Tibial artery (tissue), 4 donors: ENCODE measurements at regions not wholly inside any gene's neighbourhood (a gene's known extent, or its start where the extent isn't known, plus 50 kb on each side); places are given as distances from the start of the nearest gene placed in this dataset.
"Not testable (repeated sequence)": the region's sequence is repeated elsewhere in the genome, so short reads cannot be mapped to it uniquely, and the experiment has no call there.

Experiments used
- DNase-seq, 2 donors: peaks; one replicate each; pipeline ENCODE4 v3.0.0-alpha.2; 2019
- H3K27ac ChIP-seq, 2 donors: fragments of 200-600 bp; sonication (generic) in 1 of 2; 1 replicate in 1 of 2; 2 replicates in 1 of 2; pipeline ENCODE4 v1.5.1; 2018 to 2019; ENCODE audit warnings: mild to moderate bottlenecking in 1 of 2
- H3K27me3 ChIP-seq, 2 donors: fragments of 200-600 bp; sonication (generic) in 1 of 2; one replicate each; pipeline versions ENCODE4 v1.5.1 to v1.6.0; 2016 to 2019
- H3K36me3 ChIP-seq, 3 donors: fragments of 200-600 bp; sonication (generic) in 2 of 3; one replicate each; pipeline ENCODE4 v1.5.1; 2016 to 2019; ENCODE audit warnings: mild to moderate bottlenecking in 2 of 3
- H3K4me1 ChIP-seq, 4 donors: fragments of 200-600 bp; sonication (generic) in 2 of 4; 1 replicate in 3 of 4; 2 replicates in 1 of 4; pipeline ENCODE4 v1.5.1; 2016 to 2019
- H3K4me3 ChIP-seq, 2 donors: fragments of 200-600 bp; sonication (generic) in 1 of 2; 1 replicate in 1 of 2; 2 replicates in 1 of 2; pipeline ENCODE4 v1.5.1; 2018 to 2019; ENCODE audit warnings: mild to moderate bottlenecking in 2 of 2
- H3K9me3 ChIP-seq, 3 donors: fragments of 200-600 bp; sonication (generic) in 1 of 3; one replicate each; pipeline ENCODE4 v1.5.1; 2016 to 2019
- intact Hi-C: fragments of 100-400 bp; cut with DNase I; formaldehyde crosslinking; loops from one replicate; pipeline ENCODE4 v1.15.0; 2023; ENCODE audit warnings: low total_unique reads
- TF ChIP-seq, protein P1 (sequence below), 2 experiments: fragments of 200-600 bp in 1 of 2; fragments of 450-650 bp in 1 of 2; IDR thresholded peaks; one replicate each; pipeline ENCODE4 v1.5.1; 2017 to 2019; ENCODE audit warnings: antibody characterized with exemption in 2 of 2, mild to moderate bottlenecking in 1 of 2, moderate library complexity in 1 of 2

- H3K4me1 ChIP-seq: peaks cover 0 to 9% (median 0%) of the 10 kb centered on the region in 4 donors
- H3K27ac ChIP-seq: no peak overlapping the region
- intact Hi-C loops: no loop called here
- H3K27me3 ChIP-seq: no peaks in the 10 kb centered on the region
- peaks cover 0 to 6% (median 3%) of the 10 kb centered on the region in 3 donors for H3K9me3 ChIP-seq
- TF ChIP-seq, protein P1, sequence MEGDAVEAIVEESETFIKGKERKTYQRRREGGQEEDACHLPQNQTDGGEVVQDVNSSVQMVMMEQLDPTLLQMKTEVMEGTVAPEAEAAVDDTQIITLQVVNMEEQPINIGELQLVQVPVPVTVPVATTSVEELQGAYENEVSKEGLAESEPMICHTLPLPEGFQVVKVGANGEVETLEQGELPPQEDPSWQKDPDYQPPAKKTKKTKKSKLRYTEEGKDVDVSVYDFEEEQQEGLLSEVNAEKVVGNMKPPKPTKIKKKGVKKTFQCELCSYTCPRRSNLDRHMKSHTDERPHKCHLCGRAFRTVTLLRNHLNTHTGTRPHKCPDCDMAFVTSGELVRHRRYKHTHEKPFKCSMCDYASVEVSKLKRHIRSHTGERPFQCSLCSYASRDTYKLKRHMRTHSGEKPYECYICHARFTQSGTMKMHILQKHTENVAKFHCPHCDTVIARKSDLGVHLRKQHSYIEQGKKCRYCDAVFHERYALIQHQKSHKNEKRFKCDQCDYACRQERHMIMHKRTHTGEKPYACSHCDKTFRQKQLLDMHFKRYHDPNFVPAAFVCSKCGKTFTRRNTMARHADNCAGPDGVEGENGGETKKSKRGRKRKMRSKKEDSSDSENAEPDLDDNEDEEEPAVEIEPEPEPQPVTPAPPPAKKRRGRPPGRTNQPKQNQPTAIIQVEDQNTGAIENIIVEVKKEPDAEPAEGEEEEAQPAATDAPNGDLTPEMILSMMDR (IDR thresholded peaks at IDR 0.05): no peak
- no peak overlapping the region for H3K4me3 ChIP-seq
- no peak for DNase-seq
- H3K36me3 ChIP-seq: no peaks in the 10 kb centered on the region
Measured at GRCh38 chr20:40630099-40630498, 58.9 kb downstream of the MAFB start.

GRCh38 chr20:40628877-40629276 lies 60.2 kb downstream of the MAFB start:
- Histone ChIP-seq H3K36me3 (no peaks in the 10 kb centered on the region), H3K27me3 (no peaks in the 10 kb centered on the region), H3K9me3 (peaks cover 0 to 6% (median 3%) of the 10 kb centered on the region in 3 donors), H3K4me1 (peaks cover 0 to 9% (median 0%) of the 10 kb centered on the region in 4 donors), H3K4me3 (no peak overlapping the region), H3K27ac (no peak overlapping the region)
- TF ChIP-seq, protein P1 (IDR thresholded peaks at IDR 0.05): no peak
- DNase-seq: no peak
- intact Hi-C loops: no loop called here

GRCh38 chr20:40619053-40619452 lies 70.0 kb downstream of the MAFB start:
- H3K9me3 ChIP-seq, H3K27ac ChIP-seq, H3K4me3 ChIP-seq, intact Hi-C loops, H3K4me1 ChIP-seq, DNase-seq, H3K36me3 ChIP-seq: not testable (repeated sequence)
- H3K27me3 ChIP-seq: peaks cover 0 to 15% of the 10 kb centered on the region in 2 donors

DNA sequence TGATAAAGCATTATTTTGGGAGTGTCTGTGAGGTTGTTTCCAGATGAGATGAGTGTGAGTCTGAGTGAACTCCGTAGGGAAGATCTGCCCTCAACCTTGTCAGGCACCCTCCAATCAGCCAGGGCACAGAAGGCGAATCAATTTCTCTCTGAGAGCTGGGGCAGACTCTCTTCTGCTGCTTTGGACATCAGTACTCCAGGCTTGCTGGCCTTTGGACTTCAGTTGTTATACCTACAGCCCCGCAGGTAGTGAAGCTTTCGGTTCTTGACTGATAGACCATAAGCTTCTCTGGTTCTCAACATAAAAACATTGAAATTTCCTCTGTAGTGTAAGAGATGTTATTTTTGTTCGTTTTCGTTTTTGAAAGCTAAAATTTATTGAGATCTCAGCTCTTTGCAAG lies 71.4 kb downstream of the MAFB start:
- H3K9me3 ChIP-seq: no peaks in the 10 kb centered on the region
- H3K36me3 ChIP-seq: no peaks in the 10 kb centered on the region
- peaks cover 0 to 15% of the 10 kb centered on the region in 2 donors for H3K27me3 ChIP-seq
- intact Hi-C loops: no loop called here
- no peaks in the 10 kb centered on the region for H3K4me1 ChIP-seq
- no peak overlapping the region for H3K4me3 ChIP-seq
- H3K27ac ChIP-seq: no peak overlapping the region
- DNase-seq: no peak
- TF ChIP-seq, protein P1 (IDR thresholded peaks at IDR 0.05): no peak

- no peak overlapping the region for H3K4me3 ChIP-seq
Measured at GRCh38 chr20:40612837-40613236, 76.2 kb downstream of the MAFB start.

DNA sequence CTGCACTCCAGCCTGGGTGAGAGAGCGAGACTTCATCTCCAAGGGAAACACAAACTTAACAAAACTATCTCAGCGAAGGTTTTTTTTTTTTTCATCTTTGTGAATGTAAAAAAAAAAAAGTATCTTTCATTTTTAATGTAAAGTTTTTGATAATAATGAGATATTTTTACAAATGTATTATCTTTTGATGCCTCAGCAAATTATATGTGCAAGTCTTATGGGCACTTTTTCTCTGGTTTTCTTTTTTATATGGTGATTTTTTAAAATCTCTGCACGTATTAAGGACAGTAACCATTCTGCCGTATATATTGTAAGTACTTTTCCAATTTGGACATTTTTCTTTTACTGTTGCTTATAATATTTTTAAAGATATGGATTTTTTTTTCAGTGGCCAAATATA lies 76.8 kb downstream of the MAFB start:
- Histone ChIP-seq H3K9me3 (no peaks in the 10 kb centered on the region), H3K4me1 (no peaks in the 10 kb centered on the region), H3K27me3 (peaks cover 0 to 10% of the 10 kb centered on the region in 2 donors), H3K36me3 (no peaks in the 10 kb centered on the region), H3K4me3 (no peak overlapping the region), H3K27ac (no peak overlapping the region)
- TF ChIP-seq, protein P1 (IDR thresholded peaks at IDR 0.05): no peak
- DNase-seq: no peak
- intact Hi-C loops: no loop called here

More at GRCh38 chr20:40612837-40613236, 76.2 kb downstream of the MAFB start:
- Histone ChIP-seq H3K9me3 (no peaks in the 10 kb centered on the region), H3K27ac (no peak overlapping the region), H3K36me3 (no peaks in the 10 kb centered on the region), H3K27me3 (peaks cover 0 to 12% of the 10 kb centered on the region in 2 donors), H3K4me1 (no peaks in the 10 kb centered on the region)
- intact Hi-C loops: no loop called here
- no peak for DNase-seq
- TF ChIP-seq, protein P1 (IDR thresholded peaks at IDR 0.05): no peak
